ENCODE measurements at regions not wholly inside any gene's neighbourhood (a gene's known extent, or its start where the extent isn't known, plus 50 kb on each side); places are given as distances from the start of the nearest gene placed in this dataset.

DNA sequence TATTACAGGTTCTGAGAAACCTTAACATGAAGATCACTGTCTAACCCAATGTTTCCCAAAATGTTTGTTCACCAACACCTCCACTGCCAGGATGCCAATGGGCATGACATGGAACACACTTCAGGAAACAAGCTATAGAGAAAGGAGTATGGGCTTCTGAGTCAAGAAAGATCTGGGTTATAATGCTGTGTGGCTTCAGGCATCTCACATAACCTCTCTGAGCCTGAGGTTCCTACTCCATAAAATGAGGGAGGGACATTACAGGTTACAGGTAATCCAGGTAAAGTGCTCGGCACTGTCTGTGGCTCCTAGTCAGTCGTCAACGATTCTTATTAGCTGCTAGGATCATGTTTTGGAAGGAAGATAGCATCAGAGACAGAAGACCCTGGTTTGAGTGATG, 126.4 kb upstream of the SMAD3 start:
- TF ChIP-seq FOXM1 (IDR thresholded peaks at IDR 0.05; ENCODE audit: borderline replicate concordance) (no peak), FOXA1 (IDR thresholded peaks at IDR 0.05) (no peak), HDGF (IDR thresholded peaks at IDR 0.05; ENCODE audit: borderline replicate concordance) (no peak), BHLHE40 (IDR thresholded peaks at IDR 0.05; ENCODE audit: borderline replicate concordance) (no peak), SP1 (IDR thresholded peaks at IDR 0.05) (no peak), ARNT (IDR thresholded peaks at IDR 0.05) (no peak), L3MBTL2 (conservative IDR thresholded peaks at IDR 0.05) (no peak), ZNF384 (IDR thresholded peaks at IDR 0.05) (no peak), SUZ12 (IDR thresholded peaks at IDR 0.05) (no peak), FOXK2 (IDR thresholded peaks at IDR 0.05) (no peak), TARDBP (IDR thresholded peaks at IDR 0.05) (no peak), LEF1 (IDR thresholded peaks at IDR 0.05; ENCODE audit: borderline replicate concordance) (no peak), ELF4 (IDR thresholded peaks at IDR 0.05) (no peak)
- TF ChIP-seq, protein P1, sequence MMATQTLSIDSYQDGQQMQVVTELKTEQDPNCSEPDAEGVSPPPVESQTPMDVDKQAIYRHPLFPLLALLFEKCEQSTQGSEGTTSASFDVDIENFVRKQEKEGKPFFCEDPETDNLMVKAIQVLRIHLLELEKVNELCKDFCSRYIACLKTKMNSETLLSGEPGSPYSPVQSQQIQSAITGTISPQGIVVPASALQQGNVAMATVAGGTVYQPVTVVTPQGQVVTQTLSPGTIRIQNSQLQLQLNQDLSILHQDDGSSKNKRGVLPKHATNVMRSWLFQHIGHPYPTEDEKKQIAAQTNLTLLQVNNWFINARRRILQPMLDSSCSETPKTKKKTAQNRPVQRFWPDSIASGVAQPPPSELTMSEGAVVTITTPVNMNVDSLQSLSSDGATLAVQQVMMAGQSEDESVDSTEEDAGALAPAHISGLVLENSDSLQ (IDR thresholded peaks at IDR 0.05): no peak
